B cell (primary cell): ENCODE measurements at regions not wholly inside any gene's neighbourhood (a gene's known extent, or its start where the extent isn't known, plus 50 kb on each side); places are given as distances from the start of the nearest gene placed in this dataset.

Experiments
- EZH2 ChIP-seq: IDR thresholded peaks from 2 replicates; pipeline ENCODE4 v1.6.1; 2012; ENCODE audit warnings: borderline replicate concordance, low read depth, mild to moderate bottlenecking, moderate library complexity, low read length; ENCODE audit not compliant: insufficient read depth, poor library complexity, severe bottlenecking
- TF ChIP-seq, protein P1 (sequence below): fragments of 200-600 bp; IDR thresholded peaks from one replicate; pipeline ENCODE4 v1.8.0; 2022; ENCODE audit warnings: antibody characterized with exemption, mild to moderate bottlenecking

GRCh38 chr6:3620389-3620788 lies 131.1 kb downstream of the PXDC1 start:
- TF ChIP-seq, protein P1, sequence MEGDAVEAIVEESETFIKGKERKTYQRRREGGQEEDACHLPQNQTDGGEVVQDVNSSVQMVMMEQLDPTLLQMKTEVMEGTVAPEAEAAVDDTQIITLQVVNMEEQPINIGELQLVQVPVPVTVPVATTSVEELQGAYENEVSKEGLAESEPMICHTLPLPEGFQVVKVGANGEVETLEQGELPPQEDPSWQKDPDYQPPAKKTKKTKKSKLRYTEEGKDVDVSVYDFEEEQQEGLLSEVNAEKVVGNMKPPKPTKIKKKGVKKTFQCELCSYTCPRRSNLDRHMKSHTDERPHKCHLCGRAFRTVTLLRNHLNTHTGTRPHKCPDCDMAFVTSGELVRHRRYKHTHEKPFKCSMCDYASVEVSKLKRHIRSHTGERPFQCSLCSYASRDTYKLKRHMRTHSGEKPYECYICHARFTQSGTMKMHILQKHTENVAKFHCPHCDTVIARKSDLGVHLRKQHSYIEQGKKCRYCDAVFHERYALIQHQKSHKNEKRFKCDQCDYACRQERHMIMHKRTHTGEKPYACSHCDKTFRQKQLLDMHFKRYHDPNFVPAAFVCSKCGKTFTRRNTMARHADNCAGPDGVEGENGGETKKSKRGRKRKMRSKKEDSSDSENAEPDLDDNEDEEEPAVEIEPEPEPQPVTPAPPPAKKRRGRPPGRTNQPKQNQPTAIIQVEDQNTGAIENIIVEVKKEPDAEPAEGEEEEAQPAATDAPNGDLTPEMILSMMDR = no peak
- no peak for TF ChIP-seq EZH2
